ENCODE measurements at regions not wholly inside any gene's neighbourhood (a gene's known extent, or its start where the extent isn't known, plus 50 kb on each side); places are given as distances from the start of the nearest gene placed in this dataset.

GRCh38 chr18:42176599-42176998 is 221.6 kb downstream of the PIK3C3 start:
- no peaks in the 10 kb centered on the region for H3K4me1 ChIP-seq (ENCODE audit: insufficient read depth)
- no peak overlapping the region for H3K4me3 ChIP-seq
- 81 to 84% (median 83%) methylated on average over 3 of the region's 3 CpGs for WGBS, 3 donors
- intact Hi-C loops (cut with DNase I): no loop called here
- TF ChIP-seq EP300 (IDR thresholded peaks at IDR 0.05) (no peak), POLR2A (IDR thresholded peaks at IDR 0.05) (no peak), CTCF (IDR thresholded peaks at IDR 0.05) (no peak)
- no peaks in the 10 kb centered on the region for H3K36me3 ChIP-seq
- no peak overlapping the region for H3K27ac ChIP-seq
- DNase-seq: no peak
- H3K27me3 ChIP-seq: no peaks in the 10 kb centered on the region
- no peaks in the 10 kb centered on the region for H3K9me3 ChIP-seq

- Histone ChIP-seq H3K4me3 (no peak overlapping the region), H3K27ac (no peak overlapping the region), H3K27me3 (no peaks in the 10 kb centered on the region), H3K9me3 (no peaks in the 10 kb centered on the region), H3K4me1 (ENCODE audit: insufficient read depth) (no peaks in the 10 kb centered on the region), H3K36me3 (no peaks in the 10 kb centered on the region)
- TF ChIP-seq EP300 (IDR thresholded peaks at IDR 0.05): no peak
- 75 to 90% (median 78%) methylated on average over 1 of the region's 1 CpG for WGBS, 3 donors
- no peak for DNase-seq
- intact Hi-C loops (cut with DNase I): no loop called here
Measured at GRCh38 chr18:42177390-42177789, 222.4 kb downstream of the PIK3C3 start.

- no peak overlapping the region for H3K27ac ChIP-seq
- DNase-seq: no peak
- TF ChIP-seq POLR2A (IDR thresholded peaks at IDR 0.05) (no peak), EP300 (IDR thresholded peaks at IDR 0.05) (no peak), CTCF (IDR thresholded peaks at IDR 0.05) (no peak)
- H3K9me3 ChIP-seq: no peaks in the 10 kb centered on the region
- H3K36me3 ChIP-seq: no peaks in the 10 kb centered on the region
- no peaks in the 10 kb centered on the region for H3K27me3 ChIP-seq
- H3K4me3 ChIP-seq: no peak overlapping the region
- WGBS, 3 donors: 51 to 88% (median 60%) methylated on average over 1 of the region's 1 CpG
- intact Hi-C loops (cut with DNase I): no loop called here
- no peaks in the 10 kb centered on the region for H3K4me1 ChIP-seq (ENCODE audit: insufficient read depth)
Measured at GRCh38 chr18:42178376-42179080, 223.5 kb downstream of the PIK3C3 start.

GRCh38 chr18:42179542-42180121 is 224.6 kb downstream of the PIK3C3 start:
- 66 to 72% (median 72%) methylated on average over 6 of the region's 6 CpGs for WGBS, 3 donors
- Histone ChIP-seq H3K36me3 (no peaks in the 10 kb centered on the region), H3K27me3 (no peaks in the 10 kb centered on the region), H3K9me3 (no peaks in the 10 kb centered on the region), H3K4me1 (ENCODE audit: insufficient read depth) (no peaks in the 10 kb centered on the region), H3K27ac (no peak overlapping the region), H3K4me3 (no peak overlapping the region)
- DNase-seq: no peak
- intact Hi-C loops (cut with DNase I): no loop called here
- no peak for TF ChIP-seq EP300 (IDR thresholded peaks at IDR 0.05)
- TF ChIP-seq POLR2A (IDR thresholded peaks at IDR 0.05): no peak
- TF ChIP-seq CTCF (IDR thresholded peaks at IDR 0.05): no peak

GRCh38 chr18:42181474-42181873 is 226.4 kb downstream of the PIK3C3 start:
- Histone ChIP-seq H3K27me3 (no peaks in the 10 kb centered on the region), H3K36me3 (no peaks in the 10 kb centered on the region), H3K9me3 (no peaks in the 10 kb centered on the region), H3K4me1 (ENCODE audit: insufficient read depth) (no peaks in the 10 kb centered on the region), H3K4me3 (no peak overlapping the region), H3K27ac (no peak overlapping the region)
- intact Hi-C loops (cut with DNase I): no loop called here
- TF ChIP-seq EP300 (IDR thresholded peaks at IDR 0.05): no peak
- TF ChIP-seq CTCF (IDR thresholded peaks at IDR 0.05): no peak
- TF ChIP-seq POLR2A (IDR thresholded peaks at IDR 0.05): no peak
- no peak for DNase-seq
- WGBS, 3 donors: 56 to 64% (median 56%) methylated on average over 3 of the region's 3 CpGs
